Nephron (organoid): ENCODE measurements at regions not wholly inside any gene's neighbourhood (a gene's known extent, or its start where the extent isn't known, plus 50 kb on each side); places are given as distances from the start of the nearest gene placed in this dataset.

ENCODE experiments used
- H3K27ac Mint-ChIP-seq, 3 experiments: 2 replicates each; pipeline ENCODE4 v1.8.0; 2020; ENCODE audit warnings: mixed read lengths in 3 of 3, mild to moderate bottlenecking in 2 of 3, moderate library complexity in 1 of 3
- H3K27me3 Mint-ChIP-seq: 2 replicates; pipeline ENCODE4 v1.8.0; 2021; ENCODE audit warnings: low read depth, mild to moderate bottlenecking, moderate library complexity, mixed read lengths
- H3K36me3 Mint-ChIP-seq: 2 replicates; pipeline ENCODE4 v1.8.0; 2020; ENCODE audit warnings: low read depth, mixed read lengths
- H3K4me1 Mint-ChIP-seq: 2 replicates; pipeline ENCODE4 v1.8.0; 2020; ENCODE audit warnings: mixed read lengths
- H3K4me3 Mint-ChIP-seq, 3 experiments: 2 replicates each; pipeline ENCODE4 v1.8.0; 2020; ENCODE audit warnings: mild to moderate bottlenecking in 3 of 3, mixed read lengths in 3 of 3, moderate library complexity in 2 of 3
- H3K9me3 Mint-ChIP-seq: 2 replicates; pipeline ENCODE4 v1.8.0; 2020; ENCODE audit warnings: mixed read lengths
- TF ChIP-seq, protein P1 (sequence below), 3 experiments: fragments of 200-600 bp; sonication (generic); IDR thresholded peaks; one replicate each; pipeline ENCODE4 v1.5.0; 2021; ENCODE audit warnings: antibody characterized with exemption in 3 of 3; ENCODE audit not compliant: unreplicated experiment in 3 of 3

DNA sequence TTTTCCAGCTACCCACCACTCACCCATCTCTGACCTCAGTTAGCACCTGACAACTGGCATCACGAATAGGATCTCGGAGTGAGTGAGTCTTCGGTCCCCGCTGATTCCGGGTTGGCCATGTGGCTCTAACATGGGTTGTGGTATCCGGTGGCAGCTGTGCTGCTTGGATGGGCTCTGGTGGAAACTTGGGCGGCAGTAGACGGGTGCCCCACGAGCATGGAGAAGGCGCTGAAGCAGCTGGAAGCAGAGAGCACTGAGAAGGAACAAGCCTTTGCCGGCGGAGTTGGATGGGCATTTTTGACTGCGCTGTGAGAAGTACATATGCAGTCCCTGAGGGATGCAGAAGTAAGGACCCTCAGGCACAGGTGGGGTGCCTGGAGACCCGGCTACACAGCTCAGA is 1044.0 kb upstream of the ADGRL4 start:
- Mint-ChIP-seq H3K4me1 (peaks cover 6% of the 10 kb centered on the region), H3K27me3 (no peaks in the 10 kb centered on the region), H3K9me3 (peaks cover 5% of the 10 kb centered on the region)

DNA sequence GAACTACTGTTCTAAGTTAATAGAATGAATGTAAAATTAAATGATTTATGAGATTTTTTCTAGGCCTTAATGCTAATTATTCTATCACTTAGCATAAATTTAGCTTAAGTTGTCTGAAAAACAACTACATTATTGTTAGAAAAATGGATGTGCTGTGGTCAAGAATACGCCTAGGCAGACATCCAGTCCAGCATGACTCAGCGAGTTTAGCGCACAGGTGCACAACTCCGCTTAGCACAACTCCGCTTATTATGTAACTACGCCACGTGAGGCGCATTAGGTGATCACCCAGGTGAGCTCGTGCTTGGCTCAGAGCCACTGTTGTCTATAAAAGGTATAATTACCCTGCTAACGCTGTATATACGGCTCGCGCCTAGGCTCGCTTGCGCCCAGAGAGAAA is 1043.6 kb upstream of the ADGRL4 start:
- Mint-ChIP-seq H3K27me3 (no peaks in the 10 kb centered on the region), H3K36me3 (no peaks in the 10 kb centered on the region), H3K4me1 (peaks cover 6% of the 10 kb centered on the region), H3K4me3 (no peak overlapping the region), H3K27ac (no peak overlapping the region), H3K9me3 (peaks cover 5% of the 10 kb centered on the region)
- TF ChIP-seq, protein P1, sequence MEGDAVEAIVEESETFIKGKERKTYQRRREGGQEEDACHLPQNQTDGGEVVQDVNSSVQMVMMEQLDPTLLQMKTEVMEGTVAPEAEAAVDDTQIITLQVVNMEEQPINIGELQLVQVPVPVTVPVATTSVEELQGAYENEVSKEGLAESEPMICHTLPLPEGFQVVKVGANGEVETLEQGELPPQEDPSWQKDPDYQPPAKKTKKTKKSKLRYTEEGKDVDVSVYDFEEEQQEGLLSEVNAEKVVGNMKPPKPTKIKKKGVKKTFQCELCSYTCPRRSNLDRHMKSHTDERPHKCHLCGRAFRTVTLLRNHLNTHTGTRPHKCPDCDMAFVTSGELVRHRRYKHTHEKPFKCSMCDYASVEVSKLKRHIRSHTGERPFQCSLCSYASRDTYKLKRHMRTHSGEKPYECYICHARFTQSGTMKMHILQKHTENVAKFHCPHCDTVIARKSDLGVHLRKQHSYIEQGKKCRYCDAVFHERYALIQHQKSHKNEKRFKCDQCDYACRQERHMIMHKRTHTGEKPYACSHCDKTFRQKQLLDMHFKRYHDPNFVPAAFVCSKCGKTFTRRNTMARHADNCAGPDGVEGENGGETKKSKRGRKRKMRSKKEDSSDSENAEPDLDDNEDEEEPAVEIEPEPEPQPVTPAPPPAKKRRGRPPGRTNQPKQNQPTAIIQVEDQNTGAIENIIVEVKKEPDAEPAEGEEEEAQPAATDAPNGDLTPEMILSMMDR (IDR thresholded peaks at IDR 0.05; ENCODE audit: unreplicated experiment in 3 of 3) = no peak

More for the DNA sequence above, 1044.0 kb upstream of the ADGRL4 start:
- TF ChIP-seq, protein P1 (IDR thresholded peaks at IDR 0.05; ENCODE audit: unreplicated experiment in 3 of 3) = no peak
- no peak overlapping the region for H3K4me3 Mint-ChIP-seq
- no peak overlapping the region for H3K27ac Mint-ChIP-seq
- H3K36me3 Mint-ChIP-seq = no peaks in the 10 kb centered on the region

DNA sequence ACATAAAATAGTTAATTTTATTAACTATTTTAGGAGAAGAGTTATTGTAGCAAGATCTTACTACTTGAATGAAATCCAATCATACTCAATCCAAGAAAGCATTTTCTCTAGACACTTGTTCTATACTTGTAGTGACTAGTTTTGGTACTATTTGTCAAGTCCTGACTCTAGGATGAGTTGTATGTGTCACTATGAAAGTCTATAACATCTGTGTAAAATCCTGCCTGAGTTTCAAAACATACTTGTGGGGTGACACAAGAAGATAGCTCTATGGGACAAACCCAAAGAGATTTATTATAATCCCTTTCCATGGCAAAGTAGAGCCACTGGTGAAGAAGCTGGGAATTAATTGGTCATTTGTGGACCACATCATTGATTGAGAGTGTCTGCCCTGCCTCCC is 1042.2 kb upstream of the ADGRL4 start:
- TF ChIP-seq, protein P1 (IDR thresholded peaks at IDR 0.05; ENCODE audit: unreplicated experiment in 3 of 3) = no peak
- Mint-ChIP-seq H3K4me1 (peaks cover 6% of the 10 kb centered on the region), H3K36me3 (no peaks in the 10 kb centered on the region), H3K9me3 (peaks cover 5% of the 10 kb centered on the region), H3K27me3 (no peaks in the 10 kb centered on the region), H3K27ac (no peak overlapping the region), H3K4me3 (no peak overlapping the region)

DNA sequence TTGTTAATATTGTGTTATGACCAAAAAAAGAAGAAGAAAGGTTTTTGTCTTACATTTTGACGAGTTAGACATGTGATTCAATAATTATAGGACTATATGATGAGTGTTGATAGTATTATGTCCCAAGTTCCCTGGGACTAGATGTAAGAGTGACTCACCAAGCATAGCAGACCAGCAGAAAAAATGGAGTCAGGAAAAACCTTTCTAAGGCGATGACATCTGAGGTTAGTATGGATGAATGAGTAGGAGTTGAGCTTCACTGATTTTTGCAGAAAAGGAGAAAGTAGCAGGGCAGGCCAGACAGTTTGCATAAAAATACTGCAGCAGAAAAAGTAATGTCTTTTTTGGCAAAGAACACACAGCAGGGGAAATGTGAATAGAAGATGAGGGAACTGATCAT is 1041.3 kb upstream of the ADGRL4 start:
- no peaks in the 10 kb centered on the region for H3K36me3 Mint-ChIP-seq
- TF ChIP-seq, protein P1 (IDR thresholded peaks at IDR 0.05; ENCODE audit: unreplicated experiment in 3 of 3) = no peak
- peak overlapping the region; percentile 26 to 59 (median 33) for H3K27ac Mint-ChIP-seq
- H3K4me3 Mint-ChIP-seq = no peak overlapping the region
- H3K27me3 Mint-ChIP-seq = no peaks in the 10 kb centered on the region
- peaks cover 6% of the 10 kb centered on the region for H3K4me1 Mint-ChIP-seq
- H3K9me3 Mint-ChIP-seq = peaks cover 5% of the 10 kb centered on the region

DNA sequence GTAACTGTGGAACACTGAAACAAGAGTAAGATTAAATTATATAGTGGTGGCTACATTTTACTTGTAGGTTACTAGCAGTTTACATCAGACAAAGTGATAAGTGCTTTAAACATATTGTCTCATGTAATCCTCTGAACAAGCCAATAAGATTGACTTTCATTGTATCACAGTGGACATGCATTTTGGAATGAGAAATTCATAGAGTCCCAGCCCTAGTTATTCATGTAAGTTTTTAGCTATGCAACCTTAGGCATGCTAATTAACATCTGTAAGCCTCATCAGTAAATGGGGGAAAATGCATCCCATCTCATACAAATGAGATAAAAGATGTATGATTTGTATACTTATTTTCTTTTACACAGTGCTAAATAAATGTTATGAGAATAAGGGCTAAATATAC is 1038.1 kb upstream of the ADGRL4 start:
- H3K27me3 Mint-ChIP-seq = no peaks in the 10 kb centered on the region

More for the DNA sequence above, 1038.1 kb upstream of the ADGRL4 start:
- Mint-ChIP-seq H3K4me1 (peaks cover 6% of the 10 kb centered on the region), H3K36me3 (no peaks in the 10 kb centered on the region), H3K9me3 (no peaks in the 10 kb centered on the region), H3K4me3 (no peak overlapping the region), H3K27ac (no peak overlapping the region)
- TF ChIP-seq, protein P1 (IDR thresholded peaks at IDR 0.05; ENCODE audit: unreplicated experiment in 3 of 3) = no peak
